ENCODE measurements at regions not wholly inside any gene's neighbourhood (a gene's known extent, or its start where the extent isn't known, plus 50 kb on each side); places are given as distances from the start of the nearest gene placed in this dataset.

DNA sequence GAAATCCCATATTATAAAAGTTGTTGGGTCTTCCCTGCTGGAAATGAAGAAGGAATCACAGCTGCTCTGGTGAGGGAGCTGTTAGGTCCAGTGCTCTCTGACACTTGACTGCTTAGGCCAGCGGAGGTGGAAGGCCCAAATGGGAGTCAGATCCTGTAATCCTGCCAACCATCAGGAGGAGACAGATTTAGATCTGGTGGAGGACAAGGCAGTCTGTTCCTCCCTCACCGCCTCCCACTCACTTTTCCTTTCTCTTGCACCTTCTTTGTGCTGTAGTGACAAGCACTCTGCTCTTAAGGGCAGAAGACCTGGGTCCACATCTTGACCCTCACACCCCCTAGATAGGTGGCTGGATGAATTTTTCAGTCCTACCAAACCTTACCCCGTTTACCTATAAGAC, 59.7 kb upstream of the CHST1 start:
- Histone ChIP-seq H4K20me1 (ENCODE audit: insufficient read depth) (no peaks in the 10 kb centered on the region), H3K4me3 (replicated peaks in 1 of 2; ENCODE audit: low read depth in 1 of 2, low read length in 2 of 2) (no peak overlapping the region), H3K79me2 (ENCODE audit: insufficient read depth, low read length) (no peaks in the 10 kb centered on the region), H3K27me3 (ENCODE audit: insufficient read depth, low read length) (peaks cover 5% of the 10 kb centered on the region; the same call in 1 of the 2 replicates), H3K36me3 (ENCODE audit: control insufficient read depth in 1 of 2, insufficient read depth in 2 of 2, low read length in 2 of 2) (no peaks in the 10 kb centered on the region), H3K4me2 (ENCODE audit: low read length) (no peak overlapping the region), H3K4me1 (ENCODE audit: control insufficient read depth in 1 of 2, insufficient read depth in 2 of 2, low read length in 2 of 2) (no peaks in the 10 kb centered on the region), H3K9me2 (ENCODE audit: insufficient read depth) (no peaks in the 10 kb centered on the region), H2AFZ (ENCODE audit: low read depth, low read length, poor library complexity, severe bottlenecking) (no peak overlapping the region), H3K9me3 (ENCODE audit: control insufficient read depth in 1 of 2, insufficient read depth in 1 of 2, low read depth in 1 of 2, low read length in 2 of 2) (no peaks in the 10 kb centered on the region), H3K27ac (ENCODE audit: low read depth, low read length) (no peak overlapping the region), H3K9ac (ENCODE audit: low read length) (no peak overlapping the region)
- no TSS peak for BruUV-seq (replicated peaks)
- ChIA-PET POLR2A (no interaction called here), RAD21 (ENCODE audit: low non-redundant PET in 1 of 2, low total read pairs in 2 of 2, uncharacterized antibody in 2 of 2, unreplicated experiment in 2 of 2) (no interaction called here), CTCF (no interaction called here)
- intact Hi-C loops (cut with micrococcal nuclease) = no loop called here
- ATAC-seq = no peak
- no peak for DNase-seq (ENCODE audit: low read depth, low spot score)
- no peak for TF ChIP-seq EGR1 (IDR thresholded peaks at IDR 0.05; ENCODE audit: low read depth)
- no peak for TF ChIP-seq TCF7L2 (IDR thresholded peaks at IDR 0.05; ENCODE audit: borderline replicate concordance, extremely low read depth, insufficient read depth, insufficient read length)
- TF ChIP-seq, protein P1, sequence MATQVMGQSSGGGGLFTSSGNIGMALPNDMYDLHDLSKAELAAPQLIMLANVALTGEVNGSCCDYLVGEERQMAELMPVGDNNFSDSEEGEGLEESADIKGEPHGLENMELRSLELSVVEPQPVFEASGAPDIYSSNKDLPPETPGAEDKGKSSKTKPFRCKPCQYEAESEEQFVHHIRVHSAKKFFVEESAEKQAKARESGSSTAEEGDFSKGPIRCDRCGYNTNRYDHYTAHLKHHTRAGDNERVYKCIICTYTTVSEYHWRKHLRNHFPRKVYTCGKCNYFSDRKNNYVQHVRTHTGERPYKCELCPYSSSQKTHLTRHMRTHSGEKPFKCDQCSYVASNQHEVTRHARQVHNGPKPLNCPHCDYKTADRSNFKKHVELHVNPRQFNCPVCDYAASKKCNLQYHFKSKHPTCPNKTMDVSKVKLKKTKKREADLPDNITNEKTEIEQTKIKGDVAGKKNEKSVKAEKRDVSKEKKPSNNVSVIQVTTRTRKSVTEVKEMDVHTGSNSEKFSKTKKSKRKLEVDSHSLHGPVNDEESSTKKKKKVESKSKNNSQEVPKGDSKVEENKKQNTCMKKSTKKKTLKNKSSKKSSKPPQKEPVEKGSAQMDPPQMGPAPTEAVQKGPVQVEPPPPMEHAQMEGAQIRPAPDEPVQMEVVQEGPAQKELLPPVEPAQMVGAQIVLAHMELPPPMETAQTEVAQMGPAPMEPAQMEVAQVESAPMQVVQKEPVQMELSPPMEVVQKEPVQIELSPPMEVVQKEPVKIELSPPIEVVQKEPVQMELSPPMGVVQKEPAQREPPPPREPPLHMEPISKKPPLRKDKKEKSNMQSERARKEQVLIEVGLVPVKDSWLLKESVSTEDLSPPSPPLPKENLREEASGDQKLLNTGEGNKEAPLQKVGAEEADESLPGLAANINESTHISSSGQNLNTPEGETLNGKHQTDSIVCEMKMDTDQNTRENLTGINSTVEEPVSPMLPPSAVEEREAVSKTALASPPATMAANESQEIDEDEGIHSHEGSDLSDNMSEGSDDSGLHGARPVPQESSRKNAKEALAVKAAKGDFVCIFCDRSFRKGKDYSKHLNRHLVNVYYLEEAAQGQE (IDR thresholded peaks at IDR 0.05; ENCODE audit: low read depth) = no peak

DNA sequence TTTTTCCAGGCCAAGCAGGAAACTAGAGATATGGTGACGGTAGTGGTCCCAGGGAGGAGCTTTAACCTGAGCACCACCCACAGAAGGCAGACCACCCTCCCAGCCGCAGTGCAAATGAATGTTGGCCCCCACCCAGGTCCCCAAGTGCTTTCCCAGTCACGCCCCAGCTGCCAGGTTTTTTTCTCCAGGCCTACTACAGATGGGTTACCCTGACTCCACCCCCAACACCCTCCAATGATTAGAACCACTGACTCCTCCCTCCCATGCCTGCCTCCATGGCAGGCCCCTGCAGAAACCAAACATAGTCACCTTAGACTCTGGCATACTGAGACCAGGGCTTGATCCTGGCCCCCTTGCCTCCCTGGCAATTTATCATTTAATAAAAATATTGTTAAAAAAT, 58.7 kb upstream of the CHST1 start:
- peak; percentile 60; the same call in 1 of the 2 replicates for ATAC-seq
- Histone ChIP-seq H3K4me1 (ENCODE audit: control insufficient read depth in 1 of 2, insufficient read depth in 2 of 2, low read length in 2 of 2) (no peaks in the 10 kb centered on the region), H3K9ac (ENCODE audit: low read length) (no peak overlapping the region), H3K9me3 (ENCODE audit: control insufficient read depth in 1 of 2, insufficient read depth in 1 of 2, low read depth in 1 of 2, low read length in 2 of 2) (no peaks in the 10 kb centered on the region), H3K27ac (ENCODE audit: low read depth, low read length) (no peak overlapping the region), H3K9me2 (ENCODE audit: insufficient read depth) (no peaks in the 10 kb centered on the region), H3K36me3 (ENCODE audit: control insufficient read depth in 1 of 2, insufficient read depth in 2 of 2, low read length in 2 of 2) (no peaks in the 10 kb centered on the region), H3K27me3 (ENCODE audit: insufficient read depth, low read length) (peaks cover 10% of the 10 kb centered on the region; the same call in 1 of the 2 replicates), H3K79me2 (ENCODE audit: insufficient read depth, low read length) (no peaks in the 10 kb centered on the region), H3K4me2 (ENCODE audit: low read length) (no peak overlapping the region), H2AFZ (ENCODE audit: low read depth, low read length, poor library complexity, severe bottlenecking) (no peak overlapping the region), H4K20me1 (ENCODE audit: insufficient read depth) (no peaks in the 10 kb centered on the region), H3K4me3 (replicated peaks in 1 of 2; ENCODE audit: low read depth in 1 of 2, low read length in 2 of 2) (no peak overlapping the region)
- RAD21 ChIA-PET (ENCODE audit: low non-redundant PET in 1 of 2, low total read pairs in 2 of 2, uncharacterized antibody in 2 of 2, unreplicated experiment in 2 of 2) = no interaction called here
- POLR2A ChIA-PET = no interaction called here
- CTCF ChIA-PET = no interaction called here
- intact Hi-C loops (cut with micrococcal nuclease) = no loop called here
- DNase-seq (ENCODE audit: low read depth, low spot score) = no peak
- BruUV-seq (replicated peaks) = no TSS peak
- no peak for TF ChIP-seq RAD21 (IDR thresholded peaks at IDR 0.05; ENCODE audit: low read depth)
- no peak for TF ChIP-seq TCF7L2 (IDR thresholded peaks at IDR 0.05; ENCODE audit: borderline replicate concordance, extremely low read depth, insufficient read depth, insufficient read length)
- no peak for TF ChIP-seq POLR2A (IDR thresholded peaks at IDR 0.05; ENCODE audit: borderline replicate concordance, extremely low read depth, insufficient read depth, insufficient read length)
- no peak for TF ChIP-seq SP1 (IDR thresholded peaks at IDR 0.05; ENCODE audit: low read depth)
- TF ChIP-seq, protein P2, sequence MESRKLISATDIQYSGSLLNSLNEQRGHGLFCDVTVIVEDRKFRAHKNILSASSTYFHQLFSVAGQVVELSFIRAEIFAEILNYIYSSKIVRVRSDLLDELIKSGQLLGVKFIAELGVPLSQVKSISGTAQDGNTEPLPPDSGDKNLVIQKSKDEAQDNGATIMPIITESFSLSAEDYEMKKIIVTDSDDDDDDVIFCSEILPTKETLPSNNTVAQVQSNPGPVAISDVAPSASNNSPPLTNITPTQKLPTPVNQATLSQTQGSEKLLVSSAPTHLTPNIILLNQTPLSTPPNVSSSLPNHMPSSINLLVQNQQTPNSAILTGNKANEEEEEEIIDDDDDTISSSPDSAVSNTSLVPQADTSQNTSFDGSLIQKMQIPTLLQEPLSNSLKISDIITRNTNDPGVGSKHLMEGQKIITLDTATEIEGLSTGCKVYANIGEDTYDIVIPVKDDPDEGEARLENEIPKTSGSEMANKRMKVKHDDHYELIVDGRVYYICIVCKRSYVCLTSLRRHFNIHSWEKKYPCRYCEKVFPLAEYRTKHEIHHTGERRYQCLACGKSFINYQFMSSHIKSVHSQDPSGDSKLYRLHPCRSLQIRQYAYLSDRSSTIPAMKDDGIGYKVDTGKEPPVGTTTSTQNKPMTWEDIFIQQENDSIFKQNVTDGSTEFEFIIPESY (IDR thresholded peaks at IDR 0.05; ENCODE audit: extremely low read depth, insufficient replicate concordance, low read length) = no peak
- no peak for TF ChIP-seq EGR1 (IDR thresholded peaks at IDR 0.05; ENCODE audit: low read depth)
- TF ChIP-seq ELF1 (IDR thresholded peaks at IDR 0.05; ENCODE audit: borderline replicate concordance, low read depth) = no peak
- TF ChIP-seq FOSL1 (IDR thresholded peaks at IDR 0.05; ENCODE audit: low read depth) = no peak
- TF ChIP-seq EZH2 (IDR thresholded peaks at IDR 0.05) = no peak
- TF ChIP-seq ZFX (IDR thresholded peaks at IDR 0.05) = no peak
- TF ChIP-seq, protein P3, sequence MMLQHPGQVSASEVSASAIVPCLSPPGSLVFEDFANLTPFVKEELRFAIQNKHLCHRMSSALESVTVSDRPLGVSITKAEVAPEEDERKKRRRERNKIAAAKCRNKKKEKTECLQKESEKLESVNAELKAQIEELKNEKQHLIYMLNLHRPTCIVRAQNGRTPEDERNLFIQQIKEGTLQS (IDR thresholded peaks at IDR 0.05) = no peak
- TF ChIP-seq SIN3A (IDR thresholded peaks at IDR 0.05; ENCODE audit: low read depth) = no peak
- TF ChIP-seq POLR2AphosphoS5 (IDR thresholded peaks at IDR 0.05; ENCODE audit: low read depth, low read length) = no peak
- TF ChIP-seq YY1 (IDR thresholded peaks at IDR 0.05; ENCODE audit: extremely low read depth, insufficient replicate concordance, low read depth, low read length) = no peak
- TF ChIP-seq SRF (IDR thresholded peaks at IDR 0.05; ENCODE audit: low read depth) = no peak
- TF ChIP-seq, protein P4, sequence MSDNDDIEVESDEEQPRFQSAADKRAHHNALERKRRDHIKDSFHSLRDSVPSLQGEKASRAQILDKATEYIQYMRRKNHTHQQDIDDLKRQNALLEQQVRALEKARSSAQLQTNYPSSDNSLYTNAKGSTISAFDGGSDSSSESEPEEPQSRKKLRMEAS (IDR thresholded peaks at IDR 0.05) = no peak
